HG03460 (cell line): ENCODE measurements at regions not wholly inside any gene's neighbourhood (a gene's known extent, or its start where the extent isn't known, plus 50 kb on each side); places are given as distances from the start of the nearest gene placed in this dataset.

Experiments
- ATAC-seq: cut with Tn5 transposase; IDR thresholded peaks from one replicate; pipeline ENCODE4 v1.9.1; 2021; ENCODE audit not compliant: unreplicated experiment

GRCh38 chr20:52864916-52865605 is 107.1 kb upstream of the TSHZ2 start:
- ATAC-seq, result no peak

- no peak for ATAC-seq
Observed at GRCh38 chr20:52859156-52859876, 112.8 kb upstream of the TSHZ2 start.

GRCh38 chr20:52852714-52853113 is 119.4 kb upstream of the TSHZ2 start:
- no peak for ATAC-seq

GRCh38 chr20:52847731-52848359 is 124.3 kb upstream of the TSHZ2 start:
- no peak for ATAC-seq

GRCh38 chr20:52847029-52847660 is 125.0 kb upstream of the TSHZ2 start:
- ATAC-seq, result no peak

- ATAC-seq, result no peak
Observed at GRCh38 chr20:52845044-52845443, 127.1 kb upstream of the TSHZ2 start.

- no peak for ATAC-seq
Observed at GRCh38 chr20:52843425-52843824, 128.7 kb upstream of the TSHZ2 start.

- no peak for ATAC-seq
Observed at GRCh38 chr20:52841003-52841402, 131.2 kb upstream of the TSHZ2 start.

GRCh38 chr20:52840041-52840440 is 132.1 kb upstream of the TSHZ2 start:
- no peak for ATAC-seq

- no peak for ATAC-seq
Observed at GRCh38 chr20:52838510-52839241, 133.5 kb upstream of the TSHZ2 start.

GRCh38 chr20:52837378-52837777 is 134.8 kb upstream of the TSHZ2 start:
- ATAC-seq, result no peak

- ATAC-seq, result no peak
Observed at GRCh38 chr20:52833901-52834300, 138.3 kb upstream of the TSHZ2 start.

GRCh38 chr20:52832151-52832774 is 139.9 kb upstream of the TSHZ2 start:
- ATAC-seq, result no peak

- ATAC-seq, result no peak
Observed at GRCh38 chr20:52830598-52830997, 141.6 kb upstream of the TSHZ2 start.

- no peak for ATAC-seq
Observed at GRCh38 chr20:52829111-52829510, 143.0 kb upstream of the TSHZ2 start.

GRCh38 chr20:52828199-52828598 is 144.0 kb upstream of the TSHZ2 start:
- ATAC-seq, result no peak

GRCh38 chr20:52826722-52827121 is 145.4 kb upstream of the TSHZ2 start:
- no peak for ATAC-seq

GRCh38 chr20:52826321-52826720 is 145.8 kb upstream of the TSHZ2 start:
- ATAC-seq, result no peak

- no peak for ATAC-seq
Observed at GRCh38 chr20:52824494-52825216, 147.5 kb upstream of the TSHZ2 start.

GRCh38 chr20:52823303-52823702 is 148.9 kb upstream of the TSHZ2 start:
- no peak for ATAC-seq
